ENCODE measurements at regions not wholly inside any gene's neighbourhood (a gene's known extent, or its start where the extent isn't known, plus 50 kb on each side); places are given as distances from the start of the nearest gene placed in this dataset.

- TF ChIP-seq, protein P1, sequence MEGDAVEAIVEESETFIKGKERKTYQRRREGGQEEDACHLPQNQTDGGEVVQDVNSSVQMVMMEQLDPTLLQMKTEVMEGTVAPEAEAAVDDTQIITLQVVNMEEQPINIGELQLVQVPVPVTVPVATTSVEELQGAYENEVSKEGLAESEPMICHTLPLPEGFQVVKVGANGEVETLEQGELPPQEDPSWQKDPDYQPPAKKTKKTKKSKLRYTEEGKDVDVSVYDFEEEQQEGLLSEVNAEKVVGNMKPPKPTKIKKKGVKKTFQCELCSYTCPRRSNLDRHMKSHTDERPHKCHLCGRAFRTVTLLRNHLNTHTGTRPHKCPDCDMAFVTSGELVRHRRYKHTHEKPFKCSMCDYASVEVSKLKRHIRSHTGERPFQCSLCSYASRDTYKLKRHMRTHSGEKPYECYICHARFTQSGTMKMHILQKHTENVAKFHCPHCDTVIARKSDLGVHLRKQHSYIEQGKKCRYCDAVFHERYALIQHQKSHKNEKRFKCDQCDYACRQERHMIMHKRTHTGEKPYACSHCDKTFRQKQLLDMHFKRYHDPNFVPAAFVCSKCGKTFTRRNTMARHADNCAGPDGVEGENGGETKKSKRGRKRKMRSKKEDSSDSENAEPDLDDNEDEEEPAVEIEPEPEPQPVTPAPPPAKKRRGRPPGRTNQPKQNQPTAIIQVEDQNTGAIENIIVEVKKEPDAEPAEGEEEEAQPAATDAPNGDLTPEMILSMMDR (IDR thresholded peaks at IDR 0.05) = no peak
- TF ChIP-seq POLR2A (IDR thresholded peaks at IDR 0.05) (no peak), POLR2AphosphoS5 (IDR thresholded peaks at IDR 0.05; ENCODE audit: insufficient read depth in 1 of 2, low read depth in 1 of 2) (no peak)
Observed at GRCh38 chr11:121886005-121886734, 229.8 kb downstream of the BLID start.

All from vagina (tissue), 2 donors.